HepG2 (cell line): ENCODE measurements at regions not wholly inside any gene's neighbourhood (a gene's known extent, or its start where the extent isn't known, plus 50 kb on each side); places are given as distances from the start of the nearest gene placed in this dataset.

Source experiments
- CSRNP1 ChIP-seq: sonication (generic); formaldehyde crosslinking; IDR thresholded peaks from 2 replicates; pipeline ENCODE4 v1.8.1; 2023; ENCODE audit warnings: mild to moderate bottlenecking, missing genetic modification reagents
- GATAD1 ChIP-seq: IDR thresholded peaks from 2 replicates; pipeline ENCODE4 v1.6.1; 2016; ENCODE audit warnings: missing genetic modification reagents, missing compliant biosample characterization
- IRF1 ChIP-seq: sonication (generic); formaldehyde crosslinking; IDR thresholded peaks from 2 replicates; pipeline ENCODE4 v1.4.0; 2020; ENCODE audit warnings: low read depth, mild to moderate bottlenecking, missing genetic modification reagents
- RCOR2 ChIP-seq: IDR thresholded peaks from 2 replicates; pipeline ENCODE4 v1.6.1; 2016; ENCODE audit warnings: missing biosample characterization, missing genetic modification reagents
- THRA ChIP-seq: sonication (generic); formaldehyde crosslinking; IDR thresholded peaks from 2 replicates; pipeline ENCODE4 v1.4.0; 2020; ENCODE audit warnings: missing genetic modification reagents, borderline replicate concordance
- TF ChIP-seq, protein P1 (sequence below): sonication (generic); formaldehyde crosslinking; conservative IDR thresholded peaks from 2 replicates; pipeline ENCODE4 v1.4.0; 2020; ENCODE audit warnings: missing genetic modification reagents

- TF ChIP-seq IRF1 (CRISPR knock-in tag) (no peak), GATAD1 (CRISPR knock-in tag) (no peak), THRA (CRISPR knock-in tag) (no peak), CSRNP1 (CRISPR knock-in tag) (no peak), RCOR2 (CRISPR knock-in tag) (no peak)
- TF ChIP-seq, protein P1, sequence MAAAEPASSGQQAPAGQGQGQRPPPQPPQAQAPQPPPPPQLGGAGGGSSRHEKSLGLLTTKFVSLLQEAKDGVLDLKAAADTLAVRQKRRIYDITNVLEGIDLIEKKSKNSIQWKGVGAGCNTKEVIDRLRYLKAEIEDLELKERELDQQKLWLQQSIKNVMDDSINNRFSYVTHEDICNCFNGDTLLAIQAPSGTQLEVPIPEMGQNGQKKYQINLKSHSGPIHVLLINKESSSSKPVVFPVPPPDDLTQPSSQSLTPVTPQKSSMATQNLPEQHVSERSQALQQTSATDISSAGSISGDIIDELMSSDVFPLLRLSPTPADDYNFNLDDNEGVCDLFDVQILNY = no peak
Measured at GRCh38 chr19:30225676-30226463, 146.3 kb upstream of the ZNF536 start (continued).
